ENCODE measurements at regions not wholly inside any gene's neighbourhood (a gene's known extent, or its start where the extent isn't known, plus 50 kb on each side); places are given as distances from the start of the nearest gene placed in this dataset.
"Not testable (repeated sequence)": the region's sequence is repeated elsewhere in the genome, so short reads cannot be mapped to it uniquely, and the experiment has no call there.

DNA sequence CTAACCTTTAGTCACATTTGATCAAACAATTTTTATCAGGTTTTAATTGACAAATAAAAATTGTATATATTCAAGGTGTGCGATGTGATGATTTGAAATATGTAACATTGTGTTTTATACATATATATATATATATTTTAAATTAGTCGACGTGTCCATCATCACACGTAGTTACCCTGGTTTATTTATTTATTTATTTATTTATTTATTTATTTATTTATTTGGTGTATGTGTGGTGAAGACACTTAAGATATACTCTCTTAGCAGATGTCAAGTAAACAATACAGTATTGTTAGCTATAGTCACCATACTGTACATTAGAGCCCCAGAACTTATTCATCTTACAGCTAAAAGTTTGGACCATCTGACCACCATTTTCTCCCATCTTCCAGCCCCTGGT is 224.9 kb upstream of the HHIP start:
- H3K4me3 Mint-ChIP-seq = no peak overlapping the region
- H3K4me2 ChIP-seq = no peak overlapping the region
- H3K9ac ChIP-seq = no peak overlapping the region
- no peaks in the 10 kb centered on the region for H3K27me3 ChIP-seq
- H4K20me1 ChIP-seq (ENCODE audit: low read depth) = no peaks in the 10 kb centered on the region
- no peaks in the 10 kb centered on the region for H3K36me3 ChIP-seq
- no peaks in the 10 kb centered on the region for H3K9me3 ChIP-seq (ENCODE audit: low read depth)
- TF ChIP-seq, protein P1, sequence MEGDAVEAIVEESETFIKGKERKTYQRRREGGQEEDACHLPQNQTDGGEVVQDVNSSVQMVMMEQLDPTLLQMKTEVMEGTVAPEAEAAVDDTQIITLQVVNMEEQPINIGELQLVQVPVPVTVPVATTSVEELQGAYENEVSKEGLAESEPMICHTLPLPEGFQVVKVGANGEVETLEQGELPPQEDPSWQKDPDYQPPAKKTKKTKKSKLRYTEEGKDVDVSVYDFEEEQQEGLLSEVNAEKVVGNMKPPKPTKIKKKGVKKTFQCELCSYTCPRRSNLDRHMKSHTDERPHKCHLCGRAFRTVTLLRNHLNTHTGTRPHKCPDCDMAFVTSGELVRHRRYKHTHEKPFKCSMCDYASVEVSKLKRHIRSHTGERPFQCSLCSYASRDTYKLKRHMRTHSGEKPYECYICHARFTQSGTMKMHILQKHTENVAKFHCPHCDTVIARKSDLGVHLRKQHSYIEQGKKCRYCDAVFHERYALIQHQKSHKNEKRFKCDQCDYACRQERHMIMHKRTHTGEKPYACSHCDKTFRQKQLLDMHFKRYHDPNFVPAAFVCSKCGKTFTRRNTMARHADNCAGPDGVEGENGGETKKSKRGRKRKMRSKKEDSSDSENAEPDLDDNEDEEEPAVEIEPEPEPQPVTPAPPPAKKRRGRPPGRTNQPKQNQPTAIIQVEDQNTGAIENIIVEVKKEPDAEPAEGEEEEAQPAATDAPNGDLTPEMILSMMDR (IDR thresholded peaks at IDR 0.05) = no peak
- no peak for TF ChIP-seq EZH2phosphoT487 (IDR thresholded peaks at IDR 0.05)
- no peak for TF ChIP-seq EZH2 (IDR thresholded peaks at IDR 0.05)
- no peaks in the 10 kb centered on the region for H3K79me2 ChIP-seq (ENCODE audit: low read depth)
- H2AFZ ChIP-seq (replicated peaks) = no peak overlapping the region
- no peak overlapping the region for H3K4me3 ChIP-seq
- no peaks in the 10 kb centered on the region for H3K27me3 Mint-ChIP-seq (ENCODE audit: insufficient read depth, low read depth)
- no peak overlapping the region for H3K27ac Mint-ChIP-seq
- no peak overlapping the region for H3K27ac ChIP-seq
- no peaks in the 10 kb centered on the region for H3F3A ChIP-seq (ENCODE audit: low read depth)
- H3K9me3 Mint-ChIP-seq = no peaks in the 10 kb centered on the region
- H3K4me1 ChIP-seq = peaks cover 10% of the 10 kb centered on the region
- H3K4me1 Mint-ChIP-seq = no peaks in the 10 kb centered on the region
- no peak for DNase-seq (ENCODE audit: low spot score)
- H3K36me3 Mint-ChIP-seq = no peaks in the 10 kb centered on the region

DNA sequence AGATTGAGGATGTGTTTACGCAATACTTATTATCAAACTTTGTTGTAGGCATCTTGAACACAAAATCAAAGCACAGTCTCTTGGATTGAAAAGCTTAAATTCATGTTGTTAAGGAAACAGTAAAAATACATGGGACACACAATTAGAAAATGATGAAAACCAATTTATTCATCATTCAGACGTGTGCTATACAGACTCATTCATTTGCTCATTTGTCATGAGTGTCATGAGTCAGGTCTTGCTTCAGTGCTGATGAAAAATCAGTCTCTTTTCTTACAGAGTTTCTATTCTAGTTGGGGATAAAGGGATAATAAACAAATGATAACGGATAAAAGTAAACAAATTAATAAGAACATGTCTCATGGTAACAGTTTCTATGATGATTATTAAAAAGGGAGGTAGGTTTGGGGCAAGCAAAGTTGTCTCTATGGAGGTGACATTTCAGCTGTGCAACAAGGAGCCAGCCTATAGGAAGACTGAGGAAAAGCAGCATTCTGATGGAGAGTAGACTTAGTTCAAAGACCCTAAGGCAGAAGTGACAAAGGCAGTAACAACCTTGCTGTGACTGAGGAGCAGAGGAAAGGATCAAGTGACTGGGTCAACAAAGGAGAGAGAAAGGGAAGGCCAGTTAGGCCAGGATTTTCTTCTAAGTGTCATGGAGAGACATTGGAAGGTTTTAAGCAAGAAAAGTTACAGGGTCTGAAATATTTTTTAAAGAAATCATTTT is 224.0 kb upstream of the HHIP start:
- Mint-ChIP-seq H3K36me3 (no peaks in the 10 kb centered on the region), H3K4me3 (no peak overlapping the region), H3K9me3 (no peaks in the 10 kb centered on the region), H3K4me1 (no peaks in the 10 kb centered on the region), H3K27me3 (ENCODE audit: insufficient read depth, low read depth) (no peaks in the 10 kb centered on the region), H3K27ac (no peak overlapping the region)
- Histone ChIP-seq H3K79me2 (ENCODE audit: low read depth) (no peaks in the 10 kb centered on the region), H3F3A (ENCODE audit: low read depth) (no peaks in the 10 kb centered on the region), H3K36me3 (no peaks in the 10 kb centered on the region), H3K27ac (no peak overlapping the region), H4K20me1 (ENCODE audit: low read depth) (no peaks in the 10 kb centered on the region), H3K9me3 (ENCODE audit: low read depth) (no peaks in the 10 kb centered on the region), H3K27me3 (no peaks in the 10 kb centered on the region), H3K9ac (no peak overlapping the region), H2AFZ (replicated peaks) (no peak overlapping the region), H3K4me3 (no peak overlapping the region), H3K4me2 (no peak overlapping the region), H3K4me1 (peaks cover 10% of the 10 kb centered on the region)
- peak; percentile 39 for DNase-seq (ENCODE audit: low spot score)
- TF ChIP-seq EZH2phosphoT487 (IDR thresholded peaks at IDR 0.05) = no peak
- TF ChIP-seq EZH2 (IDR thresholded peaks at IDR 0.05) = no peak
- TF ChIP-seq, protein P1 (IDR thresholded peaks at IDR 0.05) = no peak

DNA sequence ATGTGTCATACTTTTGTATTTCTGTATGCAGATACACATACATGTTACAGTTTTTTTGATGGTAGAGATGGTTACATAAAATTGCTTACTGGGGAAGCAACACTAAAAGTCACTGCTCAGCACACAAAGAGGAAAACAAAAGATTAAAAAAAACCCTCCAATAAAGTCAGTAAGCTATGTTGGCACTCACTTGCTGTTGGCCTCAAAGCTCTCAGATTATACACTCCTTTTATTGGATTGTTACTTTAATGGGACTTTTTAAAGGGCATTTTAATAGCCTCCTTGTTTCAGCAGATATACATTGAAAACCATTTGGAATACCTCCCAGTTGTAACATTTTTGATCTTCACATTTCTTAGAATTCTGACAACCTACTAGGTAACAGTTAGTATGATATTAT is 222.0 kb upstream of the HHIP start:
- no peaks in the 10 kb centered on the region for H3K36me3 ChIP-seq
- no peaks in the 10 kb centered on the region for H3K9me3 ChIP-seq (ENCODE audit: low read depth)
- H3K4me3 ChIP-seq = no peak overlapping the region
- H3K4me1 ChIP-seq = peaks cover 10% of the 10 kb centered on the region
- H3K9ac ChIP-seq = no peak overlapping the region
- H3K4me2 ChIP-seq = no peak overlapping the region
- no peaks in the 10 kb centered on the region for H3F3A ChIP-seq (ENCODE audit: low read depth)
- H3K27me3 ChIP-seq = no peaks in the 10 kb centered on the region
- Mint-ChIP-seq H3K4me3 (no peak overlapping the region), H3K9me3 (no peaks in the 10 kb centered on the region), H3K4me1 (no peaks in the 10 kb centered on the region), H3K36me3 (no peaks in the 10 kb centered on the region), H3K27ac (no peak overlapping the region), H3K27me3 (ENCODE audit: insufficient read depth, low read depth) (no peaks in the 10 kb centered on the region)
- no peak for DNase-seq (ENCODE audit: low spot score)
- TF ChIP-seq EZH2phosphoT487 (IDR thresholded peaks at IDR 0.05) (no peak), EZH2 (IDR thresholded peaks at IDR 0.05) (no peak)
- TF ChIP-seq, protein P1 (IDR thresholded peaks at IDR 0.05) = no peak
- H2AFZ ChIP-seq (replicated peaks) = no peak overlapping the region
- H3K27ac ChIP-seq = no peak overlapping the region
- H3K79me2 ChIP-seq (ENCODE audit: low read depth) = no peaks in the 10 kb centered on the region
- no peaks in the 10 kb centered on the region for H4K20me1 ChIP-seq (ENCODE audit: low read depth)

DNA sequence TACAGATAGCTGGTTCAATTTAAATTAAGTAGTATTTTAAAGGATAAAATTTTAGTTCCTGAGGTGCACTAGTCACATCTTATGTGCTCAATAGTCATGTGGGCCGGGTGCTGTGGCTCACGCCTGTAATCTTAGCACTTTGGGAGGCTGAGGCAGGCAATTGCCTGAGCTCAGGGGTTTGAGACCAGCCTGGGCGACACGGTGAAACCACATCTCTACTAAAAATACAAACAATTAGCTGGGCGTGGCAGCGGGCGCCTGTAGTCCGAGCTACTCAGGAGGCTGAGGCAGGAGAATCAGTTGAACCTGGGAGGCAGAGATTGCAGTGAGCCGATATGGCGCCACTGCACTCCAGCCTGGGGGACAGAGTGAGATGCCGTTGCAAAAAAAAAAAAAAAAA is 219.9 kb upstream of the HHIP start:
- H3K9me3 Mint-ChIP-seq; H3K36me3 ChIP-seq; H3K4me1 ChIP-seq; H3K4me2 ChIP-seq; H2AFZ ChIP-seq (replicated peaks); H3K79me2 ChIP-seq (ENCODE audit: low read depth); H3K27me3 Mint-ChIP-seq (ENCODE audit: insufficient read depth, low read depth); H3K27me3 ChIP-seq; DNase-seq (ENCODE audit: low spot score); H3K9me3 ChIP-seq (ENCODE audit: low read depth); H3K4me3 Mint-ChIP-seq; H4K20me1 ChIP-seq (ENCODE audit: low read depth); H3F3A ChIP-seq (ENCODE audit: low read depth); H3K27ac Mint-ChIP-seq; H3K9ac ChIP-seq; H3K36me3 Mint-ChIP-seq; H3K4me1 Mint-ChIP-seq; H3K27ac ChIP-seq; H3K4me3 ChIP-seq: not testable (repeated sequence)
